ENCODE measurements at regions not wholly inside any gene's neighbourhood (a gene's known extent, or its start where the extent isn't known, plus 50 kb on each side); places are given as distances from the start of the nearest gene placed in this dataset.

DNA sequence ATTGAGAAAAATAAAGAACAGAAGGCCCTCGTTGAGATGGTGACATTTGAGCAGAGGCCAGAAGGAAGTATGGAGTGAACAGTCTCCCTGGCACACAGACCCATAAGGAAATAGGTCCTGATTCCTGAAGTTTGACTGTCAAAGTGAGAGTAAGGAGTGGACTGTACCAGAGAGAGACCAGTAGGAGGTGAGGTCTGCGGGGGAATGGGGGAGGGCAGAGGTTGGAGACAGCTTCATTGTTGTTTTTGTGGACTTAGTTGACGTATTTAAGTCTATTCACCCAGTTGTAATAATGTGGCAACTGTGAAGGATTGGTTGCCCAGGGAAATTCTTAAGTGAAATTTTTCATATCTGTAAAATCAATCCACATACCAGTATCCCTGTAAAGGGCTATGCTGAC is 110.7 kb downstream of the TFAP2B start:
- TF ChIP-seq GATA3 (IDR thresholded peaks at IDR 0.05; ENCODE audit: low read depth, low read length) (no peak), GATA2 (IDR thresholded peaks at IDR 0.05; ENCODE audit: low read depth, low read length) (no peak)

All from SH-SY5Y (cell line).